ENCODE measurements at regions not wholly inside any gene's neighbourhood (a gene's known extent, or its start where the extent isn't known, plus 50 kb on each side); places are given as distances from the start of the nearest gene placed in this dataset.

GRCh38 chr4:138535316-138535715, 293.2 kb upstream of the SLC7A11 start:
- no peak overlapping the region for H3K4me3 ChIP-seq (ENCODE audit: low read depth in 1 of 2, low read length in 1 of 2)
- no peaks in the 10 kb centered on the region for H3K36me3 ChIP-seq
- peaks cover 19% of the 10 kb centered on the region for H3K27me3 ChIP-seq
- TF ChIP-seq, protein P1, sequence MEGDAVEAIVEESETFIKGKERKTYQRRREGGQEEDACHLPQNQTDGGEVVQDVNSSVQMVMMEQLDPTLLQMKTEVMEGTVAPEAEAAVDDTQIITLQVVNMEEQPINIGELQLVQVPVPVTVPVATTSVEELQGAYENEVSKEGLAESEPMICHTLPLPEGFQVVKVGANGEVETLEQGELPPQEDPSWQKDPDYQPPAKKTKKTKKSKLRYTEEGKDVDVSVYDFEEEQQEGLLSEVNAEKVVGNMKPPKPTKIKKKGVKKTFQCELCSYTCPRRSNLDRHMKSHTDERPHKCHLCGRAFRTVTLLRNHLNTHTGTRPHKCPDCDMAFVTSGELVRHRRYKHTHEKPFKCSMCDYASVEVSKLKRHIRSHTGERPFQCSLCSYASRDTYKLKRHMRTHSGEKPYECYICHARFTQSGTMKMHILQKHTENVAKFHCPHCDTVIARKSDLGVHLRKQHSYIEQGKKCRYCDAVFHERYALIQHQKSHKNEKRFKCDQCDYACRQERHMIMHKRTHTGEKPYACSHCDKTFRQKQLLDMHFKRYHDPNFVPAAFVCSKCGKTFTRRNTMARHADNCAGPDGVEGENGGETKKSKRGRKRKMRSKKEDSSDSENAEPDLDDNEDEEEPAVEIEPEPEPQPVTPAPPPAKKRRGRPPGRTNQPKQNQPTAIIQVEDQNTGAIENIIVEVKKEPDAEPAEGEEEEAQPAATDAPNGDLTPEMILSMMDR (IDR thresholded peaks at IDR 0.05): no peak
- no peaks in the 10 kb centered on the region for H3K9me3 ChIP-seq
- no peaks in the 10 kb centered on the region for H3K4me1 ChIP-seq (ENCODE audit: control insufficient read depth in 1 of 2, insufficient read depth in 1 of 2, low read depth in 1 of 2, low read length in 1 of 2)
- H3K27ac ChIP-seq: no peak overlapping the region

- no peaks in the 10 kb centered on the region for H3K4me1 ChIP-seq (ENCODE audit: control insufficient read depth in 1 of 2, insufficient read depth in 1 of 2, low read depth in 1 of 2, low read length in 1 of 2)
- no peak overlapping the region for H3K27ac ChIP-seq
- TF ChIP-seq, protein P1 (IDR thresholded peaks at IDR 0.05): no peak
- H3K9me3 ChIP-seq: no peaks in the 10 kb centered on the region
- no peaks in the 10 kb centered on the region for H3K36me3 ChIP-seq
- peaks cover 12% of the 10 kb centered on the region for H3K27me3 ChIP-seq
- no peak overlapping the region for H3K4me3 ChIP-seq (ENCODE audit: low read depth in 1 of 2, low read length in 1 of 2)
Observed at GRCh38 chr4:138522366-138522765, 280.2 kb upstream of the SLC7A11 start.

DNA sequence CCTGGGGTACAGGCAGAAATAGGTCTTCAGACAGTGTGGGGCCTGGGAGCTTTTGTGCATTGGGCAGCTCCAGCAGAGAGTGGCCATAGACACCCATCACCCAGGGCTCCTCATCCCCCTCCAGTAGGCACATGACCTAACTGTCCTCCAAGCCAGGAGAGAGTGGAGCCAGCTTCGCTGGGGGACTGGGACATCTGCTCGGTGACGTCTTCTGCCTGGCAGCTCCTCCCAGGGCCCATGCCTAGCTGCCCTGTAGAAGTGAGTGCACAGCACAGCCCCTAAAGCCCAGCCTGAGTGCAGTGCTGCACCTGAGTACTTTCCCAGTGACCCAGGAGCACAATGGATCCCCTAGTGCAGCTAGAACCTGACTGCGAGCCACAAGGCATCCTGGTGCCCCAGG, 279.7 kb upstream of the SLC7A11 start:
- H3K9me3 ChIP-seq: no peaks in the 10 kb centered on the region
- no peaks in the 10 kb centered on the region for H3K4me1 ChIP-seq (ENCODE audit: control insufficient read depth in 1 of 2, insufficient read depth in 1 of 2, low read depth in 1 of 2, low read length in 1 of 2)
- TF ChIP-seq, protein P1 (IDR thresholded peaks at IDR 0.05): no peak
- no peaks in the 10 kb centered on the region for H3K36me3 ChIP-seq
- H3K4me3 ChIP-seq (ENCODE audit: low read depth in 1 of 2, low read length in 1 of 2): no peak overlapping the region
- no peak overlapping the region for H3K27ac ChIP-seq
- H3K27me3 ChIP-seq: peaks cover 12% of the 10 kb centered on the region

DNA sequence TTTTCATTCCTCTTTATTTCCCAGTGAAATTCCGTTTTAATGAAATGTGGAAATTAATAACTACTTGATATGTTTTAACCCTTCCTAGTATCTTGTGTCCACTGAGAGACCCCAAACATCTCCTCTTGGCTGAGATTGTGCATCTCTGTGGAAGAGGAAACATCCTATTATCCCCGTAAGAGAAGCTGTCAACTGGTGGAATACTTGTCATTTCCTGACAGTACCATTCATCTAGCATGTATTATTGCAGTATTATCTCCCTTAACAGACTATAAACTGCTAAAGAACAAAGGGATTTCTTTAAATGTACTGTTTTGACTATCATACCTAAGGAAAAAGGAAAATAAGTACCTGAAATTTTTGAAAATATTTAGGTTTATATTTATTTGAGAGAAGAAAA, 277.3 kb upstream of the SLC7A11 start:
- Histone ChIP-seq H3K4me1 (ENCODE audit: control insufficient read depth in 1 of 2, insufficient read depth in 1 of 2, low read depth in 1 of 2, low read length in 1 of 2) (no peaks in the 10 kb centered on the region), H3K4me3 (ENCODE audit: low read depth in 1 of 2, low read length in 1 of 2) (no peak overlapping the region), H3K36me3 (no peaks in the 10 kb centered on the region), H3K27ac (no peak overlapping the region), H3K9me3 (no peaks in the 10 kb centered on the region), H3K27me3 (peaks cover 12% of the 10 kb centered on the region)
- TF ChIP-seq, protein P1 (IDR thresholded peaks at IDR 0.05): no peak

DNA sequence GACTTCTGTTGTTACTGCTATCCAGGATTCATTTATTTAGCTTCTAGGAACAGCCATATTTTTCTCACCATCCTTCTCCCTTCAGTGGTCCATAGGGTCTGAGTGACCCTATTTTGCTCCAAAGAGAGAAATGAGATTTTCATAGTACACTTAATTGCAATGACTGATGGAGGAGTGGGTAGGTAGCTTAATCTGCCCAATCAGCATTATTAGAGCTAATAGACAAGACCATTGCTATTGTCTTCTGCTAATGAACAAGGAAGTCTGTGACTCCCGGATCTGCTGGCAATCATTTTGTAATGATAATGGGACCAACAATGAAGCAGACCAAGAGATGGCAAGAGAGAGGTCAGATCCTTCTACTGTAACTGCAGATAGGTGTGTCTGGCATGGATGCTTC, 271.4 kb upstream of the SLC7A11 start:
- Histone ChIP-seq H3K4me1 (ENCODE audit: control insufficient read depth in 1 of 2, insufficient read depth in 1 of 2, low read depth in 1 of 2, low read length in 1 of 2) (no peaks in the 10 kb centered on the region), H3K4me3 (ENCODE audit: low read depth in 1 of 2, low read length in 1 of 2) (no peak overlapping the region), H3K36me3 (no peaks in the 10 kb centered on the region), H3K9me3 (no peaks in the 10 kb centered on the region), H3K27me3 (peaks cover 38% of the 10 kb centered on the region), H3K27ac (no peak overlapping the region)
- TF ChIP-seq, protein P1 (IDR thresholded peaks at IDR 0.05): no peak

GRCh38 chr4:138512756-138513155, 270.6 kb upstream of the SLC7A11 start:
- no peak overlapping the region for H3K4me3 ChIP-seq (ENCODE audit: low read depth in 1 of 2, low read length in 1 of 2)
- H3K9me3 ChIP-seq: no peaks in the 10 kb centered on the region
- no peaks in the 10 kb centered on the region for H3K4me1 ChIP-seq (ENCODE audit: control insufficient read depth in 1 of 2, insufficient read depth in 1 of 2, low read depth in 1 of 2, low read length in 1 of 2)
- H3K27ac ChIP-seq: no peak overlapping the region
- H3K36me3 ChIP-seq: no peaks in the 10 kb centered on the region
- TF ChIP-seq, protein P1 (IDR thresholded peaks at IDR 0.05): no peak
- peaks cover 41% of the 10 kb centered on the region for H3K27me3 ChIP-seq
